ENCODE measurements at regions not wholly inside any gene's neighbourhood (a gene's known extent, or its start where the extent isn't known, plus 50 kb on each side); places are given as distances from the start of the nearest gene placed in this dataset.

DNA sequence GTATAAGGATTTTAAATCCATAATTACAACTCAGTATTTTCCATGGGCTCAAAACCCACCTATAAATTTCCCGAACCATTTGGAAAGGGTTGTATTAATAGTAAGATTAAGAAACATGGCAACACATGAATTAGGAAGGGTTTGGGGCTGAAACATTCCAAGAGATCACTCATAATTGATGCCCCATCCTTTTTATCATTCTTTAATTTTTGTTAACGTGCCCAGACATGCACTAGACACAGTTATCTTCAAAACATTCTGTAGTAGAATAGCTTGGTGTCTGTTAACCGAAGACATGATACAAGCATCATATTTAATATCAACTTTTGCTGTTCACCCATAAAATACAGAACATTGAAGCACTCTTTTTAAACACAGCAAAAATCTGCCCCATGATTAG is 106.8 kb upstream of the FRMD6 start:
- TF ChIP-seq, protein P1, sequence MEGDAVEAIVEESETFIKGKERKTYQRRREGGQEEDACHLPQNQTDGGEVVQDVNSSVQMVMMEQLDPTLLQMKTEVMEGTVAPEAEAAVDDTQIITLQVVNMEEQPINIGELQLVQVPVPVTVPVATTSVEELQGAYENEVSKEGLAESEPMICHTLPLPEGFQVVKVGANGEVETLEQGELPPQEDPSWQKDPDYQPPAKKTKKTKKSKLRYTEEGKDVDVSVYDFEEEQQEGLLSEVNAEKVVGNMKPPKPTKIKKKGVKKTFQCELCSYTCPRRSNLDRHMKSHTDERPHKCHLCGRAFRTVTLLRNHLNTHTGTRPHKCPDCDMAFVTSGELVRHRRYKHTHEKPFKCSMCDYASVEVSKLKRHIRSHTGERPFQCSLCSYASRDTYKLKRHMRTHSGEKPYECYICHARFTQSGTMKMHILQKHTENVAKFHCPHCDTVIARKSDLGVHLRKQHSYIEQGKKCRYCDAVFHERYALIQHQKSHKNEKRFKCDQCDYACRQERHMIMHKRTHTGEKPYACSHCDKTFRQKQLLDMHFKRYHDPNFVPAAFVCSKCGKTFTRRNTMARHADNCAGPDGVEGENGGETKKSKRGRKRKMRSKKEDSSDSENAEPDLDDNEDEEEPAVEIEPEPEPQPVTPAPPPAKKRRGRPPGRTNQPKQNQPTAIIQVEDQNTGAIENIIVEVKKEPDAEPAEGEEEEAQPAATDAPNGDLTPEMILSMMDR (IDR thresholded peaks at IDR 0.05; ENCODE audit: insufficient read depth, low read length) = no peak
- TF ChIP-seq POLR2AphosphoS5 (IDR thresholded peaks at IDR 0.05; ENCODE audit: low read depth) = no peak
- TF ChIP-seq, protein P2, sequence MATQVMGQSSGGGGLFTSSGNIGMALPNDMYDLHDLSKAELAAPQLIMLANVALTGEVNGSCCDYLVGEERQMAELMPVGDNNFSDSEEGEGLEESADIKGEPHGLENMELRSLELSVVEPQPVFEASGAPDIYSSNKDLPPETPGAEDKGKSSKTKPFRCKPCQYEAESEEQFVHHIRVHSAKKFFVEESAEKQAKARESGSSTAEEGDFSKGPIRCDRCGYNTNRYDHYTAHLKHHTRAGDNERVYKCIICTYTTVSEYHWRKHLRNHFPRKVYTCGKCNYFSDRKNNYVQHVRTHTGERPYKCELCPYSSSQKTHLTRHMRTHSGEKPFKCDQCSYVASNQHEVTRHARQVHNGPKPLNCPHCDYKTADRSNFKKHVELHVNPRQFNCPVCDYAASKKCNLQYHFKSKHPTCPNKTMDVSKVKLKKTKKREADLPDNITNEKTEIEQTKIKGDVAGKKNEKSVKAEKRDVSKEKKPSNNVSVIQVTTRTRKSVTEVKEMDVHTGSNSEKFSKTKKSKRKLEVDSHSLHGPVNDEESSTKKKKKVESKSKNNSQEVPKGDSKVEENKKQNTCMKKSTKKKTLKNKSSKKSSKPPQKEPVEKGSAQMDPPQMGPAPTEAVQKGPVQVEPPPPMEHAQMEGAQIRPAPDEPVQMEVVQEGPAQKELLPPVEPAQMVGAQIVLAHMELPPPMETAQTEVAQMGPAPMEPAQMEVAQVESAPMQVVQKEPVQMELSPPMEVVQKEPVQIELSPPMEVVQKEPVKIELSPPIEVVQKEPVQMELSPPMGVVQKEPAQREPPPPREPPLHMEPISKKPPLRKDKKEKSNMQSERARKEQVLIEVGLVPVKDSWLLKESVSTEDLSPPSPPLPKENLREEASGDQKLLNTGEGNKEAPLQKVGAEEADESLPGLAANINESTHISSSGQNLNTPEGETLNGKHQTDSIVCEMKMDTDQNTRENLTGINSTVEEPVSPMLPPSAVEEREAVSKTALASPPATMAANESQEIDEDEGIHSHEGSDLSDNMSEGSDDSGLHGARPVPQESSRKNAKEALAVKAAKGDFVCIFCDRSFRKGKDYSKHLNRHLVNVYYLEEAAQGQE (IDR thresholded peaks at IDR 0.05; ENCODE audit: insufficient replicate concordance, low read depth) = no peak
- TF ChIP-seq SPI1 (IDR thresholded peaks at IDR 0.05; ENCODE audit: borderline replicate concordance, low read depth) = no peak
- TF ChIP-seq GABPA (IDR thresholded peaks at IDR 0.05; ENCODE audit: low read depth) = no peak
